IMR-90 (cell line): ENCODE measurements at regions not wholly inside any gene's neighbourhood (a gene's known extent, or its start where the extent isn't known, plus 50 kb on each side); places are given as distances from the start of the nearest gene placed in this dataset.

Experiments used
- ATAC-seq: fragments of 200-7000 bp; cut with Tn5 transposase; 2 replicates; pipeline ENCODE4 v1.9.1; 2020; ENCODE audit warnings: low read depth, mild to moderate bottlenecking, moderate library complexity
- BruUV-seq: library from RNA; stranded (reverse); fragments of 400-500 nt; replicated peaks from 2 replicates; lab custom pipeline; 2021; lab: Mats Ljungman, UMichigan
- CTCF ChIA-PET: fragments of 300-600 bp; formaldehyde crosslinking; extraction: SDS; loops from one replicate; lab custom pipeline; 2021; ENCODE audit warnings: antibody characterized with exemption; lab: Yijun Ruan, JAX
- POLR2A ChIA-PET: fragments of 300-600 bp; sonication (Branson Sonifier 250); formaldehyde crosslinking; loops from one replicate; lab custom pipeline; 2022; ENCODE audit warnings: antibody characterized with exemption; ENCODE audit not compliant: unreplicated experiment; lab: Charles Lee
- DNase-seq: peaks from one replicate; pipeline ENCODE4 v3.0.0; 2013
- H2AFZ ChIP-seq: replicated peaks from 2 replicates; pipeline ENCODE3; 2013; ENCODE audit warnings: low read length, mild to moderate bottlenecking; ENCODE audit not compliant: poor library complexity
- H2AK5ac ChIP-seq: 2 replicates; pipeline ENCODE4 v1.6.1; 2013; ENCODE audit warnings: low read depth, low read length, inconsistent platforms
- H2AK9ac ChIP-seq: replicated peaks from 2 replicates; pipeline ENCODE3; 2013; ENCODE audit warnings: mild to moderate bottlenecking, low read depth, low read length, moderate library complexity; ENCODE audit not compliant: poor library complexity
- H2BK120ac ChIP-seq: 2 replicates; pipeline ENCODE4 v1.6.1; 2013; ENCODE audit warnings: low read depth, low read length, inconsistent platforms
- H2BK15ac ChIP-seq: 3 replicates; pipeline ENCODE4 v1.6.1; 2013; ENCODE audit warnings: low read depth, low read length, inconsistent platforms
- H2BK20ac ChIP-seq: 2 replicates; pipeline ENCODE4 v1.6.1; 2013; ENCODE audit warnings: low read depth, mild to moderate bottlenecking, inconsistent platforms, low read length, moderate library complexity
- H2BK5ac ChIP-seq: 2 replicates; pipeline ENCODE4 v1.6.1; 2013; ENCODE audit warnings: mild to moderate bottlenecking, low read depth, low read length, inconsistent platforms; ENCODE audit not compliant: poor library complexity, severe bottlenecking
- H3K14ac ChIP-seq: replicated peaks from 2 replicates; pipeline ENCODE4 v1.6.1; 2013; ENCODE audit warnings: low read depth, low read length, inconsistent platforms
- H3K18ac ChIP-seq: 2 replicates; pipeline ENCODE4 v1.6.1; 2013; ENCODE audit warnings: low read depth, low read length, control low read depth
- H3K23ac ChIP-seq: 2 replicates; pipeline ENCODE4 v1.6.1; 2013; ENCODE audit warnings: low read depth, low read length, inconsistent platforms
- H3K27ac ChIP-seq: 2 replicates; pipeline ENCODE4 v1.5.1; 2013; ENCODE audit warnings: mild to moderate bottlenecking, control low read depth, low read length; ENCODE audit not compliant: insufficient read depth
- H3K27me3 ChIP-seq: 2 replicates; pipeline ENCODE4 v1.6.1; 2013; ENCODE audit warnings: low read length; ENCODE audit not compliant: control insufficient read depth, insufficient read depth
- H3K36me3 ChIP-seq: 2 replicates; pipeline ENCODE4 v1.6.1; 2013; ENCODE audit warnings: low read length, mixed read lengths; ENCODE audit not compliant: control insufficient read depth, insufficient read depth
- H3K4ac ChIP-seq: 2 replicates; pipeline ENCODE4 v1.6.1; 2013; ENCODE audit warnings: low read depth, low read length, inconsistent platforms
- H3K4me1 ChIP-seq: 2 replicates; pipeline ENCODE4 v1.6.1; 2013; ENCODE audit warnings: low read length, mixed read lengths; ENCODE audit not compliant: control insufficient read depth, insufficient read depth
- H3K4me2 ChIP-seq: 2 replicates; pipeline ENCODE4 v1.6.1; 2013; ENCODE audit warnings: low read depth, mild to moderate bottlenecking, control low read depth, low read length, moderate library complexity
- H3K4me3 ChIP-seq: 2 replicates; pipeline ENCODE4 v1.5.1; 2013; ENCODE audit warnings: low read depth, mild to moderate bottlenecking, control low read depth, low read length, moderate library complexity; ENCODE audit not compliant: insufficient read depth
- H3K56ac ChIP-seq: 2 replicates; pipeline ENCODE4 v1.6.1; 2013; ENCODE audit warnings: low read length, inconsistent platforms; ENCODE audit not compliant: insufficient read depth; ENCODE audit errors: extremely low read depth
- H3K79me1 ChIP-seq, 2 experiments: 2 replicates each; pipeline ENCODE4 v1.6.1; 2013; ENCODE audit warnings: low read length in 2 of 2, inconsistent platforms in 1 of 2, low read depth in 1 of 2
- H3K9ac ChIP-seq: 2 replicates; pipeline ENCODE4 v1.6.1; 2013; ENCODE audit warnings: low read depth, low read length, control low read depth
- H3K9me1 ChIP-seq: 2 replicates; pipeline ENCODE4 v1.6.1; 2013; ENCODE audit warnings: low read length, inconsistent platforms; ENCODE audit not compliant: insufficient read depth
- H3K9me3 ChIP-seq: 2 replicates; pipeline ENCODE4 v1.6.1; 2013; ENCODE audit warnings: low read length; ENCODE audit not compliant: control insufficient read depth, insufficient read depth
- H4K20me1 ChIP-seq: 2 replicates; pipeline ENCODE4 v1.6.1; 2013; ENCODE audit warnings: low read length, inconsistent platforms; ENCODE audit not compliant: insufficient read depth
- H4K5ac ChIP-seq: 2 replicates; pipeline ENCODE4 v1.6.1; 2013; ENCODE audit warnings: mild to moderate bottlenecking, low read depth, low read length, control low read depth
- H4K8ac ChIP-seq, 2 experiments: 2 replicates each; pipeline ENCODE4 v1.6.1; 2013; ENCODE audit warnings: low read depth in 2 of 2, low read length in 2 of 2, control low read depth in 1 of 2, inconsistent platforms in 1 of 2
- H4K91ac ChIP-seq: 2 replicates; pipeline ENCODE4 v1.6.1; 2013; ENCODE audit warnings: low read depth, low read length, inconsistent platforms; ENCODE audit not compliant: insufficient read depth
- MAZ ChIP-seq: IDR thresholded peaks from 2 replicates; pipeline ENCODE4 v1.6.1; 2012; ENCODE audit warnings: low read depth, mild to moderate bottlenecking, low read length, improper control_type of control experiment, moderate library complexity, borderline replicate concordance
- NFE2L2 ChIP-seq: fragments of 150-350 bp; IDR thresholded peaks from 2 replicates; pipeline ENCODE4 v1.6.1; 2016; ENCODE audit warnings: low read depth, mild to moderate bottlenecking, low read length
- WGBS, 2 experiments: methylation state at CpG; one replicate each; pipeline versions ENCODE4 v1.1.5 to v1.1.7; 2013; ENCODE audit warnings: missing lambda C conversion rate in 2 of 2; ENCODE audit not compliant: insufficient read length in 1 of 2; ENCODE audit errors: extremely low coverage in 2 of 2; 5-methylcytosine and 5-hydroxymethylcytosine counted together
- dilution Hi-C: fragments of 300-500 bp; cut with HindIII; formaldehyde crosslinking; loops from one replicate; pipeline ENCODE4 v1.14.3; 2018; ENCODE audit warnings: low sequenced_read_pairs; ENCODE audit not compliant: unreplicated experiment
- in situ Hi-C: fragments of 300-500 bp; cut with MboI; formaldehyde crosslinking; loops from 3 replicates; pipeline ENCODE4 v1.14.3; 2019; ENCODE audit warnings: low sequenced_read_pairs, inconsistent platforms, mixed read lengths
- intact Hi-C: fragments of 100-400 bp; cut with micrococcal nuclease; formaldehyde crosslinking; loops from 2 replicates; pipeline ENCODE4 v1.10.0; 2022

- H2BK20ac ChIP-seq, result no peak overlapping the region
- intact Hi-C loops, result no loop called here
- no peaks in the 10 kb centered on the region for H3K36me3 ChIP-seq
- H3K14ac ChIP-seq, result no peak overlapping the region
- DNase-seq, result no peak
- no peak overlapping the region for H2BK15ac ChIP-seq
- H3K56ac ChIP-seq, result no peak overlapping the region
- H3K9me1 ChIP-seq, result no peaks in the 10 kb centered on the region
- peaks cover 9% of the 10 kb centered on the region for H3K9me3 ChIP-seq
- ATAC-seq, result no peak
- no peak overlapping the region for H3K23ac ChIP-seq
- no peak overlapping the region for H3K4me3 ChIP-seq
- H3K4me1 ChIP-seq, result no peaks in the 10 kb centered on the region
- no peak overlapping the region for H4K91ac ChIP-seq
- ChIA-PET CTCF (no interaction called here), POLR2A (no interaction called here)
- TF ChIP-seq MAZ, result no peak
- no peak for TF ChIP-seq NFE2L2
- no peak overlapping the region for H3K4me2 ChIP-seq
- H2AK5ac ChIP-seq, result no peak overlapping the region
- H2AK9ac ChIP-seq, result no peak overlapping the region
- H4K20me1 ChIP-seq, result no peaks in the 10 kb centered on the region
- dilution Hi-C loops, result no loop called here
- no peak overlapping the region for H2AFZ ChIP-seq
- H3K9ac ChIP-seq, result no peak overlapping the region
- 0% methylated on average over 1 of the region's 4 CpGs; no CpG with 5 or more reads in 1 of the 2 experiments for WGBS, 2 experiments
- H3K18ac ChIP-seq, result no peak overlapping the region
- no peak overlapping the region for H2BK120ac ChIP-seq
- in situ Hi-C loops, result no loop called here
- no peak overlapping the region for H3K27ac ChIP-seq
- H3K4ac ChIP-seq, result no peak overlapping the region
- no peaks in the 10 kb centered on the region for H3K79me1 ChIP-seq
- BruUV-seq, result no TSS peak
- no peaks in the 10 kb centered on the region for H3K27me3 ChIP-seq
- H4K8ac ChIP-seq, result no peak overlapping the region
- H4K5ac ChIP-seq, result no peak overlapping the region
- H2BK5ac ChIP-seq, result no peak overlapping the region
These were observed 227.9 kb upstream of the CDH7 start for GRCh38 chr18:65522907-65523306.
